ENCODE measurements at regions not wholly inside any gene's neighbourhood (a gene's known extent, or its start where the extent isn't known, plus 50 kb on each side); places are given as distances from the start of the nearest gene placed in this dataset.
"Not testable (repeated sequence)": the region's sequence is repeated elsewhere in the genome, so short reads cannot be mapped to it uniquely, and the experiment has no call there.

DNA sequence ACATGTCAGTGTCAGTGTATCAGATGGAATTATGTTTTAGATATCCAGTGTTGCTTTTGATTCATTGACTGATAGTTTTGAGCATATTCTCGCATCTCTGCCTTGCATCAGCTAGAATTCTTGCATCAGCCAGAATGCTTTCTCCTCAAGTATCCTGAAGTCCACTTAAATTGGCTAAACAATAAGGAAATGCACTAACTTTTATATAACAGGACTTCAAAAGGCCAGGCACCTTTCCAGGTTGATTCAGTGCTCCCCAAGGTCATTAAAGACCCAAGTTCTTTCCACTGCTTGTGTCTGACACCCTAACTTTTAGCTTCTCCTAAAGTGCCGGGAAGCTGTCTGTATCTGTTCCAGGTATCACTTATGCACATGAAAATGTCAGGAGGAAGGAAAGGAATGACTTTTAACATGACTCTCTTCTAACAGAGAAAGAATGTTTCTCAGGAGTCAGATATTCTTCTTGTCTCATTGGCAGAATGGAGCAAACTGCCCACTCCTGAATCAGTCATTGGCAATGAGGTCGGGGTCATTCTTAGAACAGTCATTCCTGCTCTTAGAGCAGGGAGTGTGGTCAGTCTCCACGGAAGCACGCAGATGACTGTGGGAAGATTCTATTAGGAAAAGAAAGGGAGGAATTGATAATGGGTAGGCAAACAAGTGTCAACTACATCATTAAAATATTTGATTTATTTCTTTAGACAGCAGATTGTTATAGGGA, 92.9 kb upstream of the TLL1 start:
- no peak for DNase-seq

DNA sequence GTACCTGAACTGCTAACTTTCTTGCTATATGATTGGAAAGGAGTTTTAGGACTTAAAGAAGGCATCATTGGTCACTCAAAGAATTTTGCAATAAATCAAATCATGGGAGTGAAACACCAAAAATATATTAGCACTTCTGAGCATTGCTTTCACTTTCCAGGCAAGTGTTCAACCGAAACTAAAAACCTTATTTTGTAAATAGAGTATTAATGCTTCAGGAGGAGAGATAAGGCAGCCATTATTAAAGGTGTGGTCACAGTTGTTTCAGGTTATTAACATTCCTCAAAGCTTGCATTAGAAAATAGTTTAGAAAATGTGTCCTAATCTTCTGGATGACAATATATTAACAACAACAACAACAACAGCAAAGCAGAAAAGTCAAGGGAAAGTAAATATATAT, 92.3 kb upstream of the TLL1 start:
- DNase-seq: no peak

DNA sequence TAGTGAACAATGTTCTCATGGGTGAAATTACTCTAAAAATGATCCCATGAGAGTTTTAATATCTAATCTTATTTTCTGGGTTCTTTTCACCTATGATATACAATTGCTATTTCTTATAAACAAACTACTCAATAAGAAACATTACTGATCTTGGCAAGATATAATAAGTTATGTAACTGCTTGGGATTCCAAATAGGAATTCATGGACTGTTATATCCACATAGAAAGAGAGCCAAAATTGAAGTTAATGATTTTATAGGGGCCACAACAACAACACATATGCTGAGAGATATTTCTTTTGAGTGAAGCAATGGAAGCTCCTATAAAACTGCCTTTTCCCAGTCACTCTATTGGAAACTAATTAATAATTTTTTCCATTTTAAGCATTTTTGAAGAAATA, 90.4 kb upstream of the TLL1 start:
- no peak for DNase-seq

DNA sequence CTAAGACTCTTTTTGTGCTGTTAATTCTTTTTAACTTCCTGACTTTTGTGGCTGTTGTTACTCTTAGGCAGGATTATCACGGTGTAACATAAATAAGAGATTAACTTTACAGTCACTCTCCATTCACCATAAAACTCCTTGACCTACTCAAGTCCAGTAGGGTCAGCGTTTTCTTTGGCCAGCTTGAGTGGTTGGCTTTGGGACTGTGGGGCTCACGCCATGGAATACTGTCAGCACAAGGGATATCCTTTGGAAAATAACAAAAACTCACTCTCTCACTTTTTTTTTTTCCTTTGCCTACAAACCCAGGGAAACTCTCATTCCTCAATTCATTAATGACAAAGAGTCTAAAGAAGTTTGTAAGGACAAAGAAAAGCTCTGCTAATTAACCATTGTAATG, 89.4 kb upstream of the TLL1 start:
- no peak for DNase-seq

DNA sequence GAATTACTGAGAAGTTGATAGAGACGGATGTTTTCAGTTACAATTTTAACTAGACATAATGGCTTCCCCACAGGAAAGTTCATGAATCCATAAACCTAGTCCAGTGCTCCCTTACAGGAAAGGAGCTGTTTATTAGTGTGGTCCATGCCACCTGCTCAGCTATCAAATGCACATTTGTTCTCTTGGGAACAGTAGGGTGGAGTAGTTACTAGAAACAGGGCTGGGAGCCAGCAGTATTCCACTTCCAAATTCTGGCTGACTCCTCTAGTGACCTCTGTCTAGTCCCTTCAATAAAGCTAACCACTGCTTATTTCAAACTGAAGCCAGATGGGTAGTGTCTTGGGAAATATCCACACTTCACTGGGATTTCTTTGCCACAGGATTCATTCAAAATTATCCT, 88.4 kb upstream of the TLL1 start:
- peak in 1 of 2 experiments; percentile 48 for DNase-seq

DNA sequence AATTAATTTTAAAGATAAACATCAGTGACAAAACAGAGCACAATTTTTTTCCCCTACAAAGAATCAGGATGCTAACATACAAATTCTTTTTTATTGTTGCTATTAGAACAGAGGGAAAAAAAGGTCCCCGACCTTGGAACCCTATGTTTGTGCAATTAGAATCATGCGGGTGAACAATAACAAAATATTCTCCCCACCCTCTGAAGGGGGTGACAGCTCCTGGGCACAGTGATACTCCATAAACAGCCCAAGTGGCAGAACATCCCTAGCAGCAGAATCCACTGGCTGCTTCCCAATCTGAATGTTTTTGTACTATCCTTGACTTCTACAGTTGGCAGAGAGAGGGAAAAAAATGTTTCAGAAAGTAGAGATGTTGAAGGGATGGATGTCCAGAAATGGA, 87.7 kb upstream of the TLL1 start:
- DNase-seq: no peak

DNA sequence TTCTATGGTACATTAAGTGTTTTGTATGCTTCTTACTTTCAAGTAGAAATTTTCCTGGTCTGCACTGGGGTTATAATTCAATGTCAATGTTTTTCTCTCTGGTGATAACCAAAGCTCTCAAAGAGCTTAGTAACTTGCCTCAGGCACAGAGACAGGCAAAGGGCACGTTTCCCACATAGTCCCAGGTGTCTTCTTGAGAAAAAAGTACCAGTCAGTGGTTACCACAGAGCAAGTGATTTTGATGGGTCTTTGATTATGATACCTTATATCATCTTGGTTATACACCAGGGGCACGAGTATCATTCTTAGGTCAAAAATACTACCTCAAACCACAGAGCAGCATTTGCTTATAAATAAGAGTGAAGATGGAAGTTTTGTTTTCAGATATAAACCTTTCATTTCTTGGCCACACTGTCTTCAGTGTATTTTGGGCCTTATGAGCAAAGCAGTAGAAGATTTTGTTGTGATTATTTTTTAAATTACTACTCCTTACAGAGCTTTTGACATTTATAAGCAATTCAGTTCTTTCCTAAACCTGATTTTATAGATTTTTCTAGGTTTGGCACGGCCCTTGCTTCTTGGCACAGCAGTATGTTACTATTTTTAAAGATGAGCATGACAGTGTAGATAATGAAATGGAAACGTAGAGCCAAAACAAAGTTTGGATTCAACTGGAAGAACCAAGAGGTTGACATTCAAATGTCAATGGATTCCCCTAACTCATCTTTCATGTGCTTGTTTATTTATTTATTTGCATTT, 85.3 kb upstream of the TLL1 start:
- DNase-seq: no peak

DNA sequence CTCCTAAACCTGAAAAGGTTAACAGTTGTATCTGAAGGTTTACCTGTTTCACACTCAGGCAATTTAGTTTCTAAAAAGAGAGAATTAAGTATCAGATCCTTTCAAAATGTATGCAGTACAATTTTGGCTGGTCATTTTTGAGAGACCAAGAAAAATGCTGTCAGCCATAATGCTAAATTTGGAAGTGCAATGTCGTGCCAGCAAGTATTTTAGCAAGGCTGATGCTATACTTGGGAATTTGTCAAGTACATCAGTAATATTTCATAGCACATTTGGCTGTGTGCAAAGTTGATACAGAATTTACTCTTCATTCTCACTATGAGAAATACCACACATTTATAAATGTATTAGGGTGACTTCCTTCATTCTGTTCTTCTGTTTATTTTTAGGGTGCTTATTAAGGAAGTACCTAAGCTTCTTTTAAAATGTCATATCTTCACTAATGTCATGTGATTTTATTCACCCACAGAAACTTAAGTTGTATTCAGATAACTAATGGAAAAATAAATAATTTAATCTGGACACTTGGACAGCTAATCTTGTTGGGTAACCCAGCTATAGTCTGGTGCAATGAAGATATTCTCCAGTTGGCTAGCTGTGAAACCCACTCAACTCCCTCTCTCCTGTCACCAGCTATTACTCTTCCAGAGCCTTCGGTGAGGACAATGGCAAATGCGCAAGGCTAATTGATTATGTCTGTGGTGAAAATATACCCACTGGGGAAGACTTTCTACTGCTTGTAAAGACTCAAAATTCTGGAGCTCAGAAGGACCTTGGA, 84.2 kb upstream of the TLL1 start:
- no peak for DNase-seq

DNA sequence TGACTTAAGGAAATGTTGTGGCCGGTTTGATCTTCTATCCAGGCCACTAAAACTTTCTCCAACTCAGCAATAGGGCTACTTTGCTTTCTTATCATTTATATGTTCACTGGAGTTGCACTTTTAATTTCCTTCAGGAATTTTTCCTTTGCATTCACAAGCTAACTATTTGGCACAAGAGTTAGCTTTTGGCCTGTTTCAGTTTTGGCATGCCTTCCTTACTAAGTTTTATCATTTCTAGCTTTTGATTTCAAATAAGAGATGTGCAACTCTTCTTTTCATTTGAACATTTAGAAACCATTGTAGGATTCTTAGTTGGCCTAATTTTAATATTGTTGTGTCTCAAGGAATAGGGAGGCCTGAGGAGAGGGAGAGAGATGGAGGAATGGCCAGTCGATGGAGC, 79.8 kb upstream of the TLL1 start:
- no peak for DNase-seq

DNA sequence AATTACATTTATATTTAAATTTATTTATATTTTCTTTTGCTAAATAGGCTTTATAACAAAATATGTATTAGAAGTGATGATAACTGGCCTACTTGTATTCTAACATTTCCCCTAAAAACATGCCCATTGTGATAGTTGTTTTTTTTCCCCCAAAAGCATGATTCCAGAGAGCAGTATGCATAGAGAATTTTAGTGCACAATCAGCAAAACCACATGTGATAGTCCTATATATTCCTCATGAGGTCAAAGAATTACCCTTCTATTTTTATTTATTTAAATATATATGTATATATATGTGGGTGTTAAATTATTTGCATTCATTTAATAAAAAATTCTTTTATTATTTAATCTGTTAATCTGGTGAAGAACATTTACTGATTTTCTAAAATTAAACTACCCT, 78.2 kb upstream of the TLL1 start:
- no peak for DNase-seq

DNA sequence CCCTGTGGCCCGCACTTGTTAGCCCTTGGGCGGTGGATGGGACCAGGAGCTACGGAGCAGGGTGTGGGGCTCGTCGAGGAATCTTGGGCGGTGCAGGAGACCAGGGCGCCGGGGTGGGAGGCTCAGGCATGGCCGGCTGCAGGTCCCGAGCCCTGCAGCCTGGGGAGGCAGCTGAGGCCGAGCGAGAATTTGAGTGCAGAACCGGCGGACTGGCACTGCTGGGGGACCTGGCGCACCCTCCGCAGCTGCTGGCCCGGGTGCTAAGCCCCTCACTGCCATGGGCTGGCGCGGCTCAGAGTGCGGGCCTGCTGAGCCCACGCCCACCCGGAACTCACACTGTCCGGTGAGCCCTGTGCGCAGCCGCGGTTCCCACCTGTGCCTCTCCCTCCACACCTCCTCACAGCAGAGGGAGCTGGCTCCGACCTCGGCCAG, 73.6 kb upstream of the TLL1 start:
- DNase-seq: no peak

DNA sequence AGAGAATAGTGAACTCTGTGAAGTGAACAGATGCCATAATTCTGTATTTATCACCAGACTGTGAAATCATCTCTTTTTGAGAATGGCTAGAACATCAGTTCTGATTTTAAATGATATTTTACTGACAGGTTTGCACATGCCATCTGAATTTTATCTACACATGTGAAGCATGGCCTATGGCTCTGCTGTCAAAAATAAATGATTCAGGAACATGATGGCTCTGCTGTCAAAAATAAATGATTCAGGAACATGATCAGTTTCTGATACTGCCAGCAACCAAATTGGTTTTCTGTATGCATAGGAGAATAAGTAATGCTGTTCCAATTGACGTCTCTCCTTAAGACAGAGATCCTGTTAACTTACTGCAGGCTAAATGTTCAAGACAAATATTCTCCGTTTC, 70.6 kb upstream of the TLL1 start:
- no peak for DNase-seq

DNA sequence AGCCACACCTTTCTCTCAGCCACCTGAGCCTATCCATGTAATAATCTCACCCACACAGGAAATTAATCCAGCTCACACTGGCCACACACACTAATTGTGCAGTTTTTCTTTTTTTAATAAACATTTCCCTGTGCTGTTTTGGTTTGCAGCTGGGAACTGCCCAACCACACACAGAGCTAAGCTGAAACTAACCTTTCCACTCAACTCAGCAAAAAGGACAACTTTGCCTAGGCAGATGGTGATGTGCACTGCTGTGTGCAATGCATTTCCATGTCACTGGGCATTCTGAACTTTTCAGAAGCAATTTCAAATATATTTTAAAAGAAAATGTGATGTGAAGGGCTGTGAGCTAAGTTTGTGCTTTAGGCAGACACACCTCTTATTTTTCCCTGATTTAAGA, 70.0 kb upstream of the TLL1 start:
- DNase-seq: no peak

DNA sequence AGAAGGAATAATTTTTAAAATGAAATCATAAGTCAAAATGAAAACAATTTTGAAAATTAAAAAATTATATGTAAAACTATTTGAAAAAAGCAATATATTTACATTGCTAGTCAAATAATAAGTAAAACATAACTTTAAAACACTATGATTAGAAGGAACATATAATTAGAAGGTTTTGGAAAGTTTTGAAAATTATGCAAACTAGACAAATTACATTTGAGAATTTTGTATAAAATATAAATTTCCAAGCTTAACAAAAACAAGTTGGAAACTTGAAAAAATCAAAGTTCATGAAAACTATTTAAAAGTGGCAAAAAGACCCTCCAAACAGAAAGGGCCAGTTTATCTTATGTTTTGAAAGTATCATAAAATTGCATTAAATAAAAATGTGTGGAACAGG, 67.6 kb upstream of the TLL1 start:
- no peak for DNase-seq

DNA sequence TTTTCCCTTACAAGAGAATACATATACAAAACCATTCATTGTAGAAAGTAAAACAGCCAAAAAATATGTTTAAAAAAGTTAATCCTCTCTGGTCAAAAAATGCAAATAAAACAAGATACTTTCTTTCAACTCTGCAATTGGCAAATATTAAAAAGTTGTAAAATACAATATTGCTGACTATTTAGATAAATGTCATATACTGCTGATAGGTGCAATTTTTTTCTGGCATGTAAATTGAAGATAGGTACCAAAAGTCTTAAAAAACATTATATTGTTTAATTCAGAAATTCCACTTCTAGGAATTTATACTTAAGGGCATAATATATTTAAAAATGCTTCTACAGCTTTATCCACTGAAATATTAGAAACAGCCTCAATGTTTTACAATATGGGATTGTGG, 66.4 kb upstream of the TLL1 start:
- DNase-seq: no peak

DNA sequence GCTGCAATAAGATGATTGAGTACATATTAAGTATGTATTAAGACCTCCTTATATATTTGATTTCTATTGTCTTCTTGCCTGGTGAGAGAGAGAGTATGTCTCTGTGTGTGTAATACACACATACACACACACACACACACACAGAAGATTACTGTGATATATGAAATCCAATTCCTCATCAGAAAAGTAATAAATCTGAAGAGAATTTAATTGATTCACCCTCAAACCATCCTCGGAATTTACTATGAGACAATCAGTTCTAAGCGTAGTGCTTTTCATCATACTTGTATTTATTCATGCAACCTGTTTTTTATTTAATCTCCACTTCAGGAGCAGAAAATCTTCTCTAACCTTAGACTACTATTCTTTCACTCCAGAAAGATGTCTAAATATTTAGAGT, 62.3 kb upstream of the TLL1 start:
- DNase-seq: no peak

DNA sequence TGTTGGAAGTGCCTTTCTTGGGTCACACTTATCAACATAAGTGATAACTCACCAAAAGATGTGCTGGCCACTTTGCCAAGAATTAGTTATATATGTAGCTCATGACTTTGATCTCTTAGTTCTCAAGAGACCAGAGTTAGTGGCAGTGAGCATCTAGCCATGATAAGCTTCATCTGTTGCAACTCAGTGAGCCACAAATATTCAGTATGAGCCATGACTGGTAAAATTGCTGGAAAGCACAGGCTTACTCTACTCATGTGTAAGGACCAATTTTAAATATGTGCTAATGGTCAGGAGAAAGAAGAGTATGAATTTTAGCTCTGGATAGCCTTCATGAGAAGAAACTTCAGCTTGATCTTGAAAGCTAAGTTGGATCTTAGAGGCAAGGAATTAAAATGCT, 59.4 kb upstream of the TLL1 start:
- no peak for DNase-seq

DNA sequence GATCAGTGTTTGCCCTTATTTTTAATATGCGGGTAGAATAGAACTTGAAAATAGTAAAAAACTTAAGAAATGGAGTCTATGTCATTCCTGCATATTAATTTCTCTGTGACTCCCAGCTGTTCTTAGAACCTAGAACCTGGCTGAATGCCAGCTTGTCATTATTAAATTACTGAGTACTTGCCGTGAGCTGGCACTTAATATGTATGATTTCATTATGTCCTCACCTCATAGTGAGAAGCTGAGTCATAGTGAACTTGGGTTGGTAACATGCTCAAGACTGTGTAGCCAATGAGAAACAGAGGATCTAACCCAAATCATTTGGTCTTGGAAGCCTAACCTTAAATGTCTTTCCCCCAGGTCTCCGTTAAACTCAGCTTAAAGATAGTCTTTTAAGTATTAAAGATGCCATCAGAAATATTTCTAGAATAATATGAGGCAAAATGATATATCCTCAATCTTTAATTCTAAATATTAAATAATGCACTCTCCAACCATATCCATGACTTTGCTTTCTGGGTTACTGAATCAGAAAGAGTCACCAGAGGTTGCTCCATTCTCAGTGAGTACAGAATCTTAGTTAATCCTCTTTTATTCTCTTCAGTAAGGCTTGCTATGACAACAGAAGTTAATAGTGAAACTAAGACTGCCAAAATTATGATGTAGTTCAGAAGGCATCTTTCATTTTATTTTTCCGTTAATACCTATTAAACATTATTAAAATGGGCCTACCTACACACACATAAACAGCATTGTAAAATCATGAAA, 58.6 kb upstream of the TLL1 start:
- DNase-seq: peak in 1 of 2 experiments; percentile 5

DNA sequence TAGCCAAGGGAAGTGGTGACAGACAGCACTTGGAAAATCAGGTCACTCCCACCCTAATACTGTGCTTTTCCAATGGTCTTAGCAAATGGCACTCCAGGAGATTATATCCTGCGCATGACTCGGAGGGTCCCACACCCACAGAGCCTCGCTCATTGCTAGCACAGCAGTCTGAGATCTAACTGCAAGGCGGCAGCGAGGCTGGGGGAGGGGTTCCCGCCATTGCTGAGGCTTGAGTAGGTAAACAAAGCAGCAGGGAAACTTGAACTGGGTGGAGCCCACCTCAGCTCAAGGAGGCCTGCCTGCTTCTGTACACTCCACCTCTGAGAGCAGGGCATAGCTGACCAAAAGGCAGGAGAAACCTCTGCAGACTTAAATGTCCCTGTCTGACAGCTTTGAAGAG, 53.9 kb upstream of the TLL1 start:
- not testable (repeated sequence) for DNase-seq
